ENCODE measurements at regions not wholly inside any gene's neighbourhood (a gene's known extent, or its start where the extent isn't known, plus 50 kb on each side); places are given as distances from the start of the nearest gene placed in this dataset.

DNA sequence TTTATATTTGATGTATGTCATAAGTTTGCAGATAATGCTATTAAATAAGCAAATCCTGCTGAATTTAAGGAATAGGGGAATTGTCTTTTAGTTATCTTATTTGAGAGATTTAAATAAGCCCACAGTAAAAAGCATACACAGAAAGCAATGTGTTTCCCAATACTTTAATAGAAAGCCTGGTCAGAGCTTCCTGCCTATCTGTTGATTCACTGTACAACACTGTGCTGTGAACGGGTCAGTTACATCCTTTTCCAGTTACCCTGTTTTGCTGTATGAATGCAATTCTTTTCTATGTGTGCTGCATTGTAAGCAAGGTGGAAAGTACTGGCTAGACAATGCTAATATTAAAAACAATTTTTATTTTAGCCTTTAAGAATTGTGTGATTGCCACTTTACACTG lies 81.2 kb downstream of the ANKRD7 start:
- Histone ChIP-seq H3K9me2 (ENCODE audit: insufficient read depth) (no peaks in the 10 kb centered on the region), H3K27ac (no peak overlapping the region), H4K20me1 (ENCODE audit: insufficient read depth) (no peaks in the 10 kb centered on the region), H3K27me3 (ENCODE audit: insufficient read depth, low read depth) (no peaks in the 10 kb centered on the region), H3K9me3 (ENCODE audit: insufficient read depth, low read depth) (no peaks in the 10 kb centered on the region), H3K36me3 (ENCODE audit: low read depth) (no peaks in the 10 kb centered on the region), H2AFZ (no peak overlapping the region), H3K4me3 (no peak overlapping the region), H3K4me2 (no peak overlapping the region), H3K79me2 (ENCODE audit: low read depth) (no peaks in the 10 kb centered on the region), H3F3A (ENCODE audit: insufficient read depth, low read depth) (no peaks in the 10 kb centered on the region), H3K4me1 (replicated peaks; ENCODE audit: insufficient read depth) (no peaks in the 10 kb centered on the region)
- POLR2A ChIA-PET (ENCODE audit: unreplicated experiment), result no interaction called here
- CTCF ChIA-PET, result no interaction called here
- TF ChIP-seq EZH2 (IDR thresholded peaks at IDR 0.05; ENCODE audit: low read depth) (no peak), CTCF (conservative IDR thresholded peaks at IDR 0.05) (no peak)
- no TSS peak for BruUV-seq (replicated peaks)
- intact Hi-C loops (cut with micrococcal nuclease; ENCODE audit: unreplicated experiment), result no loop called here
- DNase-seq, result peak in 1 of 2 experiments; percentile 4

DNA sequence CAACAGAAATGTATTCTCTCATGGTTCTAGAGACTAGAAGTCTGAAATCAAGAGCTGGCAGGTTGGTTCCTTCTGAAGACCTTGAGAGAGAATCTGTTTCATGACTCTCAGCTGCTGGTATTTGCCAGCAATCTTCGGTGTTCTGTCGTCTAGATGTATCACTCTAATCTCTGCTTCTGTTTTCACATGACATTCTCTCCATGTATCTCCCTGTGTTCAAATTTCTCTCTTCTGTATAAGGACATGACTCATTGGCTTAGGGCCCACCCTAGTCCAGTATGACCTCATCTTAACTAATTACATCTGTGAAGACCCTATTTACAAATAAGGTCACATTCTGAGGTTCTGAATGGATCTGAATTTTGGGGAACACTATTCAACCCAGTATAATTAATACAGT lies 82.3 kb downstream of the ANKRD7 start:
- no peaks in the 10 kb centered on the region for H3K9me2 ChIP-seq (ENCODE audit: insufficient read depth)
- H3K36me3 ChIP-seq (ENCODE audit: low read depth), result no peaks in the 10 kb centered on the region
- H3K4me1 ChIP-seq (replicated peaks; ENCODE audit: insufficient read depth), result no peaks in the 10 kb centered on the region
- BruUV-seq (replicated peaks), result no TSS peak
- TF ChIP-seq CTCF (conservative IDR thresholded peaks at IDR 0.05) (no peak), EZH2 (IDR thresholded peaks at IDR 0.05; ENCODE audit: low read depth) (no peak)
- CTCF ChIA-PET, result no interaction called here
- H4K20me1 ChIP-seq (ENCODE audit: insufficient read depth), result no peaks in the 10 kb centered on the region
- no peak overlapping the region for H3K27ac ChIP-seq
- no peak overlapping the region for H3K4me2 ChIP-seq
- DNase-seq, result no peak
- H2AFZ ChIP-seq, result no peak overlapping the region
- no peaks in the 10 kb centered on the region for H3F3A ChIP-seq (ENCODE audit: insufficient read depth, low read depth)
- intact Hi-C loops (cut with micrococcal nuclease; ENCODE audit: unreplicated experiment), result no loop called here
- no peaks in the 10 kb centered on the region for H3K79me2 ChIP-seq (ENCODE audit: low read depth)
- POLR2A ChIA-PET (ENCODE audit: unreplicated experiment), result no interaction called here
- no peaks in the 10 kb centered on the region for H3K27me3 ChIP-seq (ENCODE audit: insufficient read depth, low read depth)
- no peaks in the 10 kb centered on the region for H3K9me3 ChIP-seq (ENCODE audit: insufficient read depth, low read depth)
- H3K4me3 ChIP-seq, result no peak overlapping the region

DNA sequence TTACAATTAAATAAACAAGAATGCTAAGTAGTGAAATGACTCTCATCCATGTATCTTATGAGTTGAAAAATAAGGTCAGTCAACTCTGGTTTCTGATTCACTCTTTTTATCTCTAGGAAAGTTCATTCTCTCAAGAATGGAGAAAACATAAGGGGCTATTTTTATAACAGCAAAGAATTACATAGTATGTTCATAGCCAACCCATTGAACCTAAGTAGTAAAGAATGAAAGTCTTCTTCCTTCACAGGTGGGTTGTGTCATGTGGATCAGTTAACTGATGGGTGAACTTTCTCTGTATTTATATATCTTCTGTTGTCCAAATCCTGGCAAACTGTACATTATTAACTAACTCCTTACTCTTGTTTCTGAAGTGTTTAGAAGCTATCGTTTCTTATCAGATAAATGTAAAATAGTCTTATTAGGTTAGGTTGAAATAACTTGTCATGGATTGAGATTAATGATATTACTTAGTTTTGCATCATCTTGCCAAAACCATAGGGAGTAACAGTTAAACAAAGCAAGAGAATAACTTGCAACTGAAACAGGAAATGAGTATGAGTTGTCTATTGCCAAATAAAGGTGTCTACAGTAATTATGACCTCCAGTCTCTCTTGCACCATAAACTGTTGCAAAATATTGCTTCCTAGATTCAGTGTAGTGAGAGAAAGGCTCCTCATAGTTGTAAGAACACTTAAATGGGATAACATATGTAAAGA lies 86.8 kb downstream of the ANKRD7 start:
- TF ChIP-seq CTCF (conservative IDR thresholded peaks at IDR 0.05), result no peak
- no peak for TF ChIP-seq EZH2 (IDR thresholded peaks at IDR 0.05; ENCODE audit: low read depth)
- ChIA-PET CTCF (no interaction called here), POLR2A (ENCODE audit: unreplicated experiment) (no interaction called here)
- intact Hi-C loops (cut with micrococcal nuclease; ENCODE audit: unreplicated experiment), result no loop called here
- no peaks in the 10 kb centered on the region for H3F3A ChIP-seq (ENCODE audit: insufficient read depth, low read depth)
- no peaks in the 10 kb centered on the region for H3K9me2 ChIP-seq (ENCODE audit: insufficient read depth)
- no peak overlapping the region for H3K4me3 ChIP-seq
- H3K27me3 ChIP-seq (ENCODE audit: insufficient read depth, low read depth), result no peaks in the 10 kb centered on the region
- H4K20me1 ChIP-seq (ENCODE audit: insufficient read depth), result no peaks in the 10 kb centered on the region
- no peak overlapping the region for H3K27ac ChIP-seq
- no peaks in the 10 kb centered on the region for H3K79me2 ChIP-seq (ENCODE audit: low read depth)
- H3K4me1 ChIP-seq (replicated peaks; ENCODE audit: insufficient read depth), result no peaks in the 10 kb centered on the region
- no peak overlapping the region for H3K4me2 ChIP-seq
- BruUV-seq (replicated peaks), result no TSS peak
- no peak for DNase-seq
- H2AFZ ChIP-seq, result no peak overlapping the region
- no peaks in the 10 kb centered on the region for H3K9me3 ChIP-seq (ENCODE audit: insufficient read depth, low read depth)
- no peaks in the 10 kb centered on the region for H3K36me3 ChIP-seq (ENCODE audit: low read depth)
